ENCODE measurements at regions not wholly inside any gene's neighbourhood (a gene's known extent, or its start where the extent isn't known, plus 50 kb on each side); places are given as distances from the start of the nearest gene placed in this dataset.

DNA sequence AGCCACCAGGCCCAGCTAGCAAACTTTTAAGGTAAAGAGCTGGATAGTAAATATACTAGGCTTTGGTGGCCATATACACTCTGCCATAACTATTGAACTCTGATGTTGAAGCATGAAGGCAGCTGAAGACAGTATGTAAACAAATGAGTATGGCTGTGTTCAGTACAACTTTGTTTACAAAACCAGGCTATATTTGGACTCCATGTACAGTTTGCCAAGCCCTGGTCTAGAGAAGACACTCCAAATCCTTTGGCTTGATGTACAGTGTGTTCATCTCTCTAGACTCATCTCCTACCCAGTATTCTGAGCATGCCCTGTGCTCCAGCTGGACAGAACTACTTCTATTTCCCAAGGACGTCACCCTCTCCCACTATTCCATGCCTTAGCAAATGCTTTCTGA lies 54.3 kb upstream of the MEGF10 start:
- no peak overlapping the region for H3K4me3 ChIP-seq
- ATAC-seq (no peak), DNase-seq (no peak)
- no peaks in the 10 kb centered on the region for H3K9me3 ChIP-seq
- no peaks in the 10 kb centered on the region for H3K36me3 ChIP-seq (ENCODE audit: low read depth)
- intact Hi-C loops (cut with DNase I, micrococcal nuclease) = no loop called here
- TF ChIP-seq, protein P1, sequence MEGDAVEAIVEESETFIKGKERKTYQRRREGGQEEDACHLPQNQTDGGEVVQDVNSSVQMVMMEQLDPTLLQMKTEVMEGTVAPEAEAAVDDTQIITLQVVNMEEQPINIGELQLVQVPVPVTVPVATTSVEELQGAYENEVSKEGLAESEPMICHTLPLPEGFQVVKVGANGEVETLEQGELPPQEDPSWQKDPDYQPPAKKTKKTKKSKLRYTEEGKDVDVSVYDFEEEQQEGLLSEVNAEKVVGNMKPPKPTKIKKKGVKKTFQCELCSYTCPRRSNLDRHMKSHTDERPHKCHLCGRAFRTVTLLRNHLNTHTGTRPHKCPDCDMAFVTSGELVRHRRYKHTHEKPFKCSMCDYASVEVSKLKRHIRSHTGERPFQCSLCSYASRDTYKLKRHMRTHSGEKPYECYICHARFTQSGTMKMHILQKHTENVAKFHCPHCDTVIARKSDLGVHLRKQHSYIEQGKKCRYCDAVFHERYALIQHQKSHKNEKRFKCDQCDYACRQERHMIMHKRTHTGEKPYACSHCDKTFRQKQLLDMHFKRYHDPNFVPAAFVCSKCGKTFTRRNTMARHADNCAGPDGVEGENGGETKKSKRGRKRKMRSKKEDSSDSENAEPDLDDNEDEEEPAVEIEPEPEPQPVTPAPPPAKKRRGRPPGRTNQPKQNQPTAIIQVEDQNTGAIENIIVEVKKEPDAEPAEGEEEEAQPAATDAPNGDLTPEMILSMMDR (IDR thresholded peaks at IDR 0.05) = no peak
- H3K4me1 ChIP-seq (ENCODE audit: low read depth) = no peaks in the 10 kb centered on the region
